DND-41 (cell line): ENCODE measurements at regions not wholly inside any gene's neighbourhood (a gene's known extent, or its start where the extent isn't known, plus 50 kb on each side); places are given as distances from the start of the nearest gene placed in this dataset.

Source experiments
- EZH2 ChIP-seq: IDR thresholded peaks from 3 replicates; pipeline ENCODE4 v1.6.1; 2012; ENCODE audit warnings: borderline replicate concordance, low read depth, mild to moderate bottlenecking, moderate library complexity, low read length, inconsistent platforms; ENCODE audit not compliant: severe bottlenecking
- TF ChIP-seq, protein P1 (sequence below): IDR thresholded peaks from 2 replicates; pipeline ENCODE4 v1.5.1; 2012; ENCODE audit warnings: borderline replicate concordance, low read length, moderate library complexity, mild to moderate bottlenecking; ENCODE audit not compliant: poor library complexity, severe bottlenecking; ENCODE audit errors: extremely low read depth

DNA sequence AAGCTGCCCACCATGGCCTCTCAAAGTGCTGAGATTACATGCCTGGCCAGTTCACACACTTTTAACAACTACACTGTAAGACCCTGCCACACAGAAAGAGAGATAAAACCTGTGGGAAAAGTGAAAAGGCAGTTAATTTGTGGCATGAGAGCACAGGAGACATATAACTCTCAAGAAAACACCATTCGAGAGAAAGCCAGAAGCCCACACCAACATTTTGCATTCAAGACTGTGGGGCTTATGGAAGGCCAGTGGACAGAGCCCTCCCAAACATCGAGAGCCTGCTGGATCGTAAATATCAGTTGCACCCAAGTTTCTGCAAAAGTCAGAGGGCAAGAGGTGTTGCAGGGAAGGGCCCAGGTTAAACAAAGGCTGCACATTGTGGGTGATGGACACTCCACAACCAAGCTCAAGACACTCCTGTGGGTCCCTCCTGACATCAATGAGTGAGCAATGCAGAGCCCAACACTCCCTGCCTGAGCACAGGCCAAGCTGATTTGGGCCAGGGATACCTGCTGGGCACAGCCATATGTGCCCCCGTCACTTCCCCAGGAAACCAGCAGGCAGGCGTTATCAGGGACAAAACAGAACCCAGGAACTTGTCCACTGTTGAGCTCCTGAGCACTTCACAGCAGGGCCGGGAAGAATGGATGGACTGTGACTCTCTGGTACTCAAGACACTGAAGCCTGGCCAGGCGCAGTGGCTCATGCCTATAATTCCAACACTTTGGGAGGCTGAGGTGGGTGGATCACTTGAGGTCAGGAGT is 114.4 kb downstream of the ZFP36L2 start:
- TF ChIP-seq, protein P1, sequence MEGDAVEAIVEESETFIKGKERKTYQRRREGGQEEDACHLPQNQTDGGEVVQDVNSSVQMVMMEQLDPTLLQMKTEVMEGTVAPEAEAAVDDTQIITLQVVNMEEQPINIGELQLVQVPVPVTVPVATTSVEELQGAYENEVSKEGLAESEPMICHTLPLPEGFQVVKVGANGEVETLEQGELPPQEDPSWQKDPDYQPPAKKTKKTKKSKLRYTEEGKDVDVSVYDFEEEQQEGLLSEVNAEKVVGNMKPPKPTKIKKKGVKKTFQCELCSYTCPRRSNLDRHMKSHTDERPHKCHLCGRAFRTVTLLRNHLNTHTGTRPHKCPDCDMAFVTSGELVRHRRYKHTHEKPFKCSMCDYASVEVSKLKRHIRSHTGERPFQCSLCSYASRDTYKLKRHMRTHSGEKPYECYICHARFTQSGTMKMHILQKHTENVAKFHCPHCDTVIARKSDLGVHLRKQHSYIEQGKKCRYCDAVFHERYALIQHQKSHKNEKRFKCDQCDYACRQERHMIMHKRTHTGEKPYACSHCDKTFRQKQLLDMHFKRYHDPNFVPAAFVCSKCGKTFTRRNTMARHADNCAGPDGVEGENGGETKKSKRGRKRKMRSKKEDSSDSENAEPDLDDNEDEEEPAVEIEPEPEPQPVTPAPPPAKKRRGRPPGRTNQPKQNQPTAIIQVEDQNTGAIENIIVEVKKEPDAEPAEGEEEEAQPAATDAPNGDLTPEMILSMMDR, result no peak
- no peak for TF ChIP-seq EZH2
